Activated CD4-positive, alpha-beta T cell treated with anti-CD3 and anti-CD28 coated beads, Interleukin-2, Interleukin-6, amounts not matched to agents 100 ng/mL and 50 ng/mL, durations not matched to agents 16 hours and 8 hours (primary cell): ENCODE measurements at regions not wholly inside any gene's neighbourhood (a gene's known extent, or its start where the extent isn't known, plus 50 kb on each side); places are given as distances from the start of the nearest gene placed in this dataset.

Source experiments
- DNase-seq: peaks from one replicate; pipeline ENCODE4 v3.0.0-alpha.2; 2020

GRCh38 chr2:20523799-20524187 lies 76.9 kb downstream of the RHOB start:
- DNase-seq, result no peak

- DNase-seq, result no peak
These were observed 77.7 kb downstream of the RHOB start for GRCh38 chr2:20524412-20525040.

GRCh38 chr2:20525041-20526035 lies 78.5 kb downstream of the RHOB start:
- DNase-seq, result no peak

GRCh38 chr2:20526160-20526559 lies 79.3 kb downstream of the RHOB start:
- no peak for DNase-seq

GRCh38 chr2:20526708-20527107 lies 79.8 kb downstream of the RHOB start:
- no peak for DNase-seq

GRCh38 chr2:20528713-20529112 lies 81.8 kb downstream of the RHOB start:
- no peak for DNase-seq

GRCh38 chr2:20530520-20530919 lies 83.6 kb downstream of the RHOB start:
- no peak for DNase-seq

GRCh38 chr2:20531633-20532262 lies 84.9 kb downstream of the RHOB start:
- no peak for DNase-seq

GRCh38 chr2:20532634-20533437 lies 86.0 kb downstream of the RHOB start:
- no peak for DNase-seq

- DNase-seq, result no peak
These were observed 87.2 kb downstream of the RHOB start for GRCh38 chr2:20533993-20534622.

- no peak for DNase-seq
These were observed 88.3 kb downstream of the RHOB start for GRCh38 chr2:20534913-20535801.

GRCh38 chr2:20536619-20537422 lies 89.9 kb downstream of the RHOB start:
- no peak for DNase-seq

GRCh38 chr2:20537423-20538307 lies 90.8 kb downstream of the RHOB start:
- no peak for DNase-seq

GRCh38 chr2:20538308-20539132 lies 91.6 kb downstream of the RHOB start:
- DNase-seq, result no peak

GRCh38 chr2:20539133-20539719 lies 92.4 kb downstream of the RHOB start:
- peak; percentile 43 for DNase-seq

- DNase-seq, result no peak
These were observed 93.1 kb downstream of the RHOB start for GRCh38 chr2:20539776-20540586.
